Epithelial cell of proximal tubule (primary cell): ENCODE measurements at regions not wholly inside any gene's neighbourhood (a gene's known extent, or its start where the extent isn't known, plus 50 kb on each side); places are given as distances from the start of the nearest gene placed in this dataset.

Experiments used
- DNase-seq: peaks from one replicate; pipeline ENCODE4 v3.0.0-alpha.2; 2011; ENCODE audit warnings: low read depth
- H3K4me3 ChIP-seq: 2 replicates; pipeline ENCODE4 v1.5.1; 2011; ENCODE audit warnings: low read depth, mild to moderate bottlenecking, low read length
- TF ChIP-seq, protein P1 (sequence below): conservative IDR thresholded peaks from 2 replicates; pipeline ENCODE4 v1.5.1; 2012; ENCODE audit warnings: low read depth, mild to moderate bottlenecking, low read length

DNA sequence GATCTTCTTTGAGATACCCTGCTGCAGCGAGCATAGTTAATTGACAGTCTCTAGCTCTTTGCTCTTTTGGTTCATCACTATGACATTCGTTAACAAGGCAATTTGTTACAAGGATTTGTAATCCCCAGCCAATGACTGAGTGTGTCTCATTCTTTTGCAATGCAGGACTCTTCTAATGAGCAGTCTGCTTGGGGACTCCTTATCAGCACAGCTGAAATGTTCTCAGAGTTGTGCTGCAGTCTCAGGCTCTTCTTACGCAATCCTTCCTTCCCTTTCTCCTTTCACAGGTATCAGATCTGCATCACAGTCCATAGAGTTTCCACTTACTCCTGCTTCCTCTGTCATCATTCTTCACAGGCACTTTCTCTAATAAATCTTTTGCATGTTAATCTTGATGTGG is 161.2 kb upstream of the OGFRL1 start:
- no peak overlapping the region for H3K4me3 ChIP-seq
- no peak for DNase-seq
- TF ChIP-seq, protein P1, sequence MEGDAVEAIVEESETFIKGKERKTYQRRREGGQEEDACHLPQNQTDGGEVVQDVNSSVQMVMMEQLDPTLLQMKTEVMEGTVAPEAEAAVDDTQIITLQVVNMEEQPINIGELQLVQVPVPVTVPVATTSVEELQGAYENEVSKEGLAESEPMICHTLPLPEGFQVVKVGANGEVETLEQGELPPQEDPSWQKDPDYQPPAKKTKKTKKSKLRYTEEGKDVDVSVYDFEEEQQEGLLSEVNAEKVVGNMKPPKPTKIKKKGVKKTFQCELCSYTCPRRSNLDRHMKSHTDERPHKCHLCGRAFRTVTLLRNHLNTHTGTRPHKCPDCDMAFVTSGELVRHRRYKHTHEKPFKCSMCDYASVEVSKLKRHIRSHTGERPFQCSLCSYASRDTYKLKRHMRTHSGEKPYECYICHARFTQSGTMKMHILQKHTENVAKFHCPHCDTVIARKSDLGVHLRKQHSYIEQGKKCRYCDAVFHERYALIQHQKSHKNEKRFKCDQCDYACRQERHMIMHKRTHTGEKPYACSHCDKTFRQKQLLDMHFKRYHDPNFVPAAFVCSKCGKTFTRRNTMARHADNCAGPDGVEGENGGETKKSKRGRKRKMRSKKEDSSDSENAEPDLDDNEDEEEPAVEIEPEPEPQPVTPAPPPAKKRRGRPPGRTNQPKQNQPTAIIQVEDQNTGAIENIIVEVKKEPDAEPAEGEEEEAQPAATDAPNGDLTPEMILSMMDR = no peak

DNA sequence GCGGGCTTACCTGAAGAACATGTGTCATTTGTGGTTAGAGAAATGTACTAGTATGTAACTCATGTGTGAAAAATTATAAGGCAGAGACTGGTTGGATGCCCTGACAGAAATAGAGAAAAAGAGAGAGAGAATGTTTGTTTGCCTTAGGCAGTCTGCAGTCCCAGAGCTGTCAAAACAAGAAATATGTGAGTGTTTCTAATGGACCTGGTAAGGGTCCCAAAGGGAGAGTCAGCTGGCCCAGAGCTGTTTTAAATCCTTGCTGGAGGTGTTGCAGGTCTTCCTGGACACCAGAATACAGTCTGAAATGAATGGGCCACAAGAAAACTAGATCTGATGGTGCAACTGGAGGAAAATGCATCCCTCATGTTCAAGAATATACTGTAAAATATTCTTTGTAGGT is 158.3 kb upstream of the OGFRL1 start:
- TF ChIP-seq, protein P1 = no peak
- no peak for DNase-seq
- no peak overlapping the region for H3K4me3 ChIP-seq

DNA sequence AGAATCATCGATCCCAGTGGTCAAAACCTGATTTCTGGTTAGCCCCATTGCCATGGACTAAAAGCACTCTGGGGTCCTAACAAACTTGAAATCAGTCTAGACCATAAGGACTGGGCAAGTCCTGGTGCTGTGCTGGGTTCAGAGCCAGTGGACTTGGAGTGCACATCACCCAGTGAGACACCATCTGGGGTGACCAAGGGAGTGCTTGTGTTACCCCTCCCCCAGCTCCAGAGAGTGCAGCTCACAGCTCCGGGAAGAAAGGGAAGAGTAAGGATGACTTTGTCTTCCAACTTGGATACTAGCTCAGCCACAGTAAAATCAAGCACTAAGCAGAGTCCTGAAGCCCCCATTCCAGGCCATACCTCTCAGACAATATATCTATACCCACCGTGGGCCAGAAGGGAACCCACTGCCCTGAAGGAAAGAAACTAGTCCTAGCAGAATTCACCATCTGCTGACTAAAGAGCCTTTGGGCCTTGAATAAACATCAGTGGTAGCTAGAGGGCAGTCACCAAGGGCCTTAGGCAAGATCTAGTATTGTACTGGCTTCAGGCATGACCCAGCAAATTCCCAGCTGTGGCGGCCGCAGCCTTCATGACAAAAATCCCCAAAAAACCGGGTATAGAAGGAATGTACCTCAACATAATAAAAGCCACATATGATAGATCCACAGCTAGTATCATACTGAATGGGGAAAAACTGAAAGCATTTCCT is 153.5 kb upstream of the OGFRL1 start:
- no peak overlapping the region for H3K4me3 ChIP-seq
- no peak for DNase-seq
- TF ChIP-seq, protein P1 = no peak

DNA sequence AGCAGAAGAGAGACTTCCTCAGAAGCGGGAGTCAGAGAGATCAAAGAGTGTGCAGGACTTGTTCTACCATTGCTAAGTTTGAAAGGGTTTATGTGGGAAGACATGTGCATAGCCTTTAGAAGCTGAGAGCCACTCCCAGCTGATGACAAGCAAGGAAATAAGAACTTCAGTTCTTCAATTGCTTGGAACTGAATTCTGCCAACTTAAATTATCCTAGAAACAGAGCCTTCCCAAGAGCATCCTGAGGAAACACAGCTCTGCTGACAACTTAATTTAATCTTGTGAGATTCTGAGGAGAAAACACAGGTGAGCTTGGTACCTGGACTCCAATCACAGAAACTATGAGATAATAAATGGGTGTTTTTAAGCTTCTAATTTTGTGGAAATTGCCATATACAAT is 150.6 kb upstream of the OGFRL1 start:
- TF ChIP-seq, protein P1 = no peak
- no peak overlapping the region for H3K4me3 ChIP-seq
- DNase-seq = no peak

DNA sequence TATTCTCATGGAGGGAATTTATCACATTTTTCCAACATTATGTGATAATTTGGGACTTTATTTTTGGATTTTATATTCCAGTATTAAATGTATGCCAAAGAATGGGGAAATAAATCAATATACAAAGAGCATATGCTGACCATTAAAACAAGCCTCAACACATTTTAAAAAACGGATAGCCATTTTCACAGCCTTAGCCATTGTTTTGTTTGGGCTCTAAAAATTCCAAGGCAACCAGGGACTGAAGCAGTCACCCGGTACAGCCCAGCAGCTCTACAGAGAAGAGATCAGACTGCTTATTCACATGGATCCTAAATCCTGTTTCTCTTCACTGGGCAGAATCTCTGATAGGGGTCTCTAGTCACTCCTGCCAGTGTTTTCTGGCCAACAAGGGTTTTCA is 150.2 kb upstream of the OGFRL1 start:
- TF ChIP-seq, protein P1 = no peak
- no peak overlapping the region for H3K4me3 ChIP-seq
- DNase-seq = peak; percentile 33

DNA sequence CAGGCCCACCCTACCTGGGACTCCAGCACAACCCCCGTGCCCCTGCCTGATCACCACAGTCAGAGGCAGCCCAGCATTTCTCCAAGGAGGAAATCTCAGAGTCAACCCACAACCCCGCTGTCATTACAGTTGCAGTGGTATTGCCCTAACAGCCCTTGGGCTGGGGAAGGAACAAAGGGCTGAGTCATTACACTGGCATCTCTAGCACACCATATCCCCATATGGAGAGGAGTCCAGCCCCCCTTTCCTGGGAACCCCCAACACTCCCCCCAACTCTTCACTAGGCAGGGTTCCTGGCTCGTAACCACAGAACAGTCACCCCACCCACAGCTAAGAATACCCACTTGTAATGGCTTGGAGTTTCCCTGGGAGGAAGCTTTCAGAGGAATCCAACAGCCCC is 149.4 kb upstream of the OGFRL1 start:
- DNase-seq = no peak
- no peak overlapping the region for H3K4me3 ChIP-seq
- TF ChIP-seq, protein P1 = no peak

DNA sequence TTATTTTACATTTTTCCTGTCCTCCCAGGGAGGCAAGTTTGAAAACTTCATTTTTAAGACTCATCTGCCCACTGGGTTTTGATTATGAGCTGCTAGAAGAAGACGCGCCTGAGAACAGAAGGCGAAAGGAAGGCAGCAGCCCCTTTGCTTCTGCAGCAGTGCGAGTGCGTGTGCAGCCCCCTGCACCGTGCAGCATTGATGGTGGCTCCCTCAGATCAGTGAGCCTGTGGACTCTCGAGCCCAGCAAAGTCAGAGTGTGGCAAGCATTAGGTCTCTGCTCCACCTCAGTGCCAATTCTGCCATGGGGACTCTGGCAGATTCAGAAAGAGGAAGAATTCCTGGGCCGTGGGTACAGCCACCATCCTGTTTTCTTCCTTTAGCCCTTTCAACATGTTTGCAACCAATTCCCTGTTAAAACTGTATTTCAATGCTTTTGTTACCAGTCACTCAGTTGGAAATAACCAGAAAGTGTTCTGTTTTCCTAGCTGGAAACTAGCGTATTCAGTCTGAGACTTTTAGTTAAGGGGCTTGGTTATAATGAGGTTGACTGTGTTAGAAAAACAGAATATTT is 134.8 kb upstream of the OGFRL1 start:
- TF ChIP-seq, protein P1 = no peak
- H3K4me3 ChIP-seq = no peak overlapping the region
- no peak for DNase-seq
